SK-N-SH (cell line): ENCODE measurements at regions not wholly inside any gene's neighbourhood (a gene's known extent, or its start where the extent isn't known, plus 50 kb on each side); places are given as distances from the start of the nearest gene placed in this dataset.

Source experiments
- CTCF ChIA-PET: fragments of 300-600, 350-600 bp; formaldehyde crosslinking; extraction: SDS; loops from one replicate; lab custom pipeline; 2021; lab: Yijun Ruan, JAX
- POLR2A ChIA-PET: fragments of 350-600 bp; sonication (Branson Sonifier 250); formaldehyde crosslinking; extraction: SDS; loops from one replicate; lab custom pipeline; 2020; ENCODE audit warnings: antibody characterized with exemption, inconsistent platforms; lab: Yijun Ruan, JAX
- DNase-seq: peaks from one replicate; pipeline ENCODE4 v3.0.0; 2012
- H2AFZ ChIP-seq: fragments of 200-600 bp; sonication (generic); 2 replicates; pipeline ENCODE4 v1.8.1; 2016; ENCODE audit warnings: antibody characterized with exemption, mild to moderate bottlenecking, low read depth
- H3F3A ChIP-seq: fragments of 200-600 bp; sonication (generic); replicated peaks from 2 replicates; pipeline ENCODE3; 2016; ENCODE audit warnings: antibody characterized with exemption, mild to moderate bottlenecking; ENCODE audit not compliant: insufficient read depth
- H3K27ac ChIP-seq, 2 experiments: fragments of 200-500 bp in 1 of 2; fragments of 200-600 bp in 1 of 2; sonication (Bioruptor generic) in 1 of 2; sonication (generic), shearing (Covaris generic) in 1 of 2; 2 replicates each; pipeline versions ENCODE4 v1.5.1 to v1.6.1; 2014 to 2016; ENCODE audit warnings: low read depth in 2 of 2, inconsistent platforms in 1 of 2, low read length in 1 of 2, mild to moderate bottlenecking in 1 of 2, mixed read lengths in 1 of 2
- H3K27me3 ChIP-seq: fragments of 200-600 bp; sonication (generic), shearing (Covaris generic); 2 replicates; pipeline ENCODE4 v1.6.1; 2016; ENCODE audit warnings: mixed run types; ENCODE audit not compliant: insufficient read depth
- H3K36me3 ChIP-seq, 2 experiments: fragments of 200-500 bp in 1 of 2; fragments of 200-600 bp in 1 of 2; sonication (Bioruptor generic) in 1 of 2; sonication (generic) in 1 of 2; replicated peaks in 1 of 2; 2 replicates each; pipeline versions ENCODE3 to v1.5.1; 2014 to 2016; ENCODE audit warnings: low read length in 1 of 2, mild to moderate bottlenecking in 1 of 2; ENCODE audit not compliant: insufficient read depth in 2 of 2, control insufficient read depth in 1 of 2
- H3K4me1 ChIP-seq, 2 experiments: fragments of 200-500 bp in 1 of 2; fragments of 200-600 bp in 1 of 2; sonication (Bioruptor generic) in 1 of 2; sonication (generic), shearing (Covaris generic) in 1 of 2; 2 replicates each; pipeline versions ENCODE4 v1.5.1 to v1.6.1; 2014 to 2016; ENCODE audit warnings: low read depth in 1 of 2, low read length in 1 of 2, mixed run types in 1 of 2; ENCODE audit not compliant: insufficient read depth in 2 of 2, control insufficient read depth in 1 of 2
- H3K4me2 ChIP-seq: fragments of 200-600 bp; sonication (generic), shearing (Covaris generic); 2 replicates; pipeline ENCODE4 v1.6.1; 2017; ENCODE audit warnings: mixed run types
- H3K4me3 ChIP-seq, 2 experiments: fragments of 200-500 bp in 1 of 2; fragments of 200-600 bp in 1 of 2; sonication (Bioruptor generic) in 1 of 2; sonication (generic), shearing (Covaris generic) in 1 of 2; 2 replicates each; pipeline versions ENCODE4 v1.5.1 to v1.8.1; 2014 to 2016; ENCODE audit warnings: low read depth in 2 of 2, inconsistent platforms in 1 of 2, low read length in 1 of 2, mild to moderate bottlenecking in 1 of 2, mixed read lengths in 1 of 2, moderate library complexity in 1 of 2
- H3K79me2 ChIP-seq: fragments of 200-600 bp; sonication (generic); 2 replicates; pipeline ENCODE4 v1.8.1; 2017; ENCODE audit warnings: mild to moderate bottlenecking; ENCODE audit not compliant: insufficient read depth
- H3K9ac ChIP-seq: fragments of 200-600 bp; sonication (generic); 2 replicates; pipeline ENCODE4 v1.6.1; 2017; ENCODE audit warnings: mixed run types
- H3K9me2 ChIP-seq: fragments of 200-600 bp; sonication (generic); 2 replicates; pipeline ENCODE4 v1.6.1; 2017; ENCODE audit warnings: mixed run types
- H3K9me3 ChIP-seq: fragments of 200-600 bp; sonication (generic); 2 replicates; pipeline ENCODE4 v1.6.1; 2017; ENCODE audit warnings: mixed run types, mild to moderate bottlenecking, moderate library complexity
- H4K20me1 ChIP-seq: fragments of 200-600 bp; sonication (generic); 2 replicates; pipeline ENCODE4 v1.6.1; 2017; ENCODE audit warnings: mild to moderate bottlenecking, mixed run types; ENCODE audit not compliant: insufficient read depth
- EP300 ChIP-seq, 2 experiments: IDR thresholded peaks; 2 replicates each; pipeline versions ENCODE4 v1.4.0 to v1.6.1; 2012; ENCODE audit warnings: borderline replicate concordance in 1 of 2, low read depth in 1 of 2, low read length in 1 of 2
- FOSL2 ChIP-seq: IDR thresholded peaks from 2 replicates; pipeline ENCODE4 v1.4.0; 2012; ENCODE audit warnings: low read depth, mild to moderate bottlenecking, moderate library complexity, borderline replicate concordance
- FOXJ3 ChIP-seq: sonication (generic); formaldehyde crosslinking; IDR thresholded peaks from 2 replicates; pipeline ENCODE4 v1.5.1; 2020; ENCODE audit warnings: mild to moderate bottlenecking, missing genetic modification reagents
- GABPA ChIP-seq: IDR thresholded peaks from 2 replicates; pipeline ENCODE4 v1.4.0; 2012; ENCODE audit warnings: low read depth, mild to moderate bottlenecking
- MEF2A ChIP-seq: IDR thresholded peaks from 2 replicates; pipeline ENCODE4 v1.4.0; 2012; ENCODE audit warnings: low read depth, borderline replicate concordance
- NFIC ChIP-seq: IDR thresholded peaks from 2 replicates; pipeline ENCODE4 v1.4.0; 2012; ENCODE audit warnings: borderline replicate concordance
- NRF1 ChIP-seq: IDR thresholded peaks from 2 replicates; pipeline ENCODE4 v1.6.1; 2012; ENCODE audit warnings: low read depth, mild to moderate bottlenecking, low read length
- RCOR1 ChIP-seq: fragments of 150-350 bp; IDR thresholded peaks from 2 replicates; pipeline ENCODE4 v1.6.1; 2017; ENCODE audit warnings: antibody characterized with exemption, low read length
- REST ChIP-seq: IDR thresholded peaks from 2 replicates; pipeline ENCODE4 v1.6.1; 2012; ENCODE audit warnings: mild to moderate bottlenecking, low read depth, low read length, moderate library complexity
- RFX5 ChIP-seq: IDR thresholded peaks from 2 replicates; pipeline ENCODE4 v1.6.1; 2012; ENCODE audit warnings: mild to moderate bottlenecking, improper control_type of control experiment, low read length
- RXRA ChIP-seq: IDR thresholded peaks from 2 replicates; pipeline ENCODE4 v1.4.0; 2012; ENCODE audit warnings: low read depth, mild to moderate bottlenecking, borderline replicate concordance
- SIN3A ChIP-seq: IDR thresholded peaks from 2 replicates; pipeline ENCODE4 v1.6.1; 2012; ENCODE audit warnings: low read depth, mild to moderate bottlenecking, low read length, moderate library complexity, borderline replicate concordance
- SMC3 ChIP-seq: IDR thresholded peaks from 2 replicates; pipeline ENCODE4 v1.6.1; 2012; ENCODE audit warnings: low read depth, low read length, improper control_type of control experiment
- TCF12 ChIP-seq: IDR thresholded peaks from 2 replicates; pipeline ENCODE4 v1.4.0; 2012
- USF1 ChIP-seq: IDR thresholded peaks from 2 replicates; pipeline ENCODE4 v1.4.0; 2012; ENCODE audit warnings: low read depth, borderline replicate concordance
- YY1 ChIP-seq: IDR thresholded peaks from 2 replicates; pipeline ENCODE4 v1.4.0; 2012; ENCODE audit warnings: low read depth, mild to moderate bottlenecking
- WGBS: methylation state at CpG from one replicate; pipeline ENCODE4 v1.1.6; 2017; ENCODE audit warnings: low lambda C conversion rate; 5-methylcytosine and 5-hydroxymethylcytosine counted together
- TF ChIP-seq, protein P1 (sequence below): fragments of 150-350 bp; IDR thresholded peaks from 2 replicates; pipeline ENCODE4 v1.6.1; 2016; ENCODE audit warnings: mild to moderate bottlenecking, low read depth, low read length

DNA sequence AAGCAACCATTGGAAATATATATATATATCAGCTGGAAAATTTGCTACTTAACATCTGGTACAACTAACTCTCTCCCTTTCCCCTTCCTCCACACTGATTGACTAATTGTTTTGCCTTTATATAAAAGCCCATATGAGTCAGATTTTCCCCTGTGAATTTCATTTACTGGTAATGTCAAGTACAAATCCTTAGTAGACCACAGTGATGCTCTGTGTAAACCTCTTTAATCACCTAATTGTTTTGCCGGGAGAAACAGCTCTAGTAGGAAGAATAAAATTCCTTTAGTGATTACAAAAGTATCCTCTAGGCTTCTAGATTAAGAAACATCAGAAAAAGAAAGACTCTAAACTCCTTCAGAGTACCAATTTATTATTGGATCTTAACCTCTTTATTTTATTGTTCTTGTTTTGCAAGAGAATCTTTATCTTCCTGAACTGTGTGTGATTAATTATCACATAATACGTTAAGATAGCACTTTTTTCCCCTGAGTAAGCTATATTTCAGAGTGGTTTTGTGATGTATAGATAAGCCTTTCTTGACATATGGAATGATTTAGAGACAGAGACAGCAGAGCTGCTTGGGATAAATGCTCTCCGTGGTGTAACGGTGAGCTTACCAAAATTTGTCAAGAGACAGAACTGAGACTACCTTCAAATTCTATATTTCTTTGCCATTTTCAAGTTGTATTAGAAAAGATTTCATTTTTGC lies 1606.4 kb upstream of the TENM3 start (continued):
- no peak for TF ChIP-seq REST
- TF ChIP-seq RCOR1 = no peak
- TF ChIP-seq MEF2A = no peak
- no peak for TF ChIP-seq YY1
- TF ChIP-seq RFX5 = no peak

GRCh38 chr4:180637616-180638015 lies 1605.6 kb upstream of the TENM3 start:
- Histone ChIP-seq H3K4me1 (no peaks in the 10 kb centered on the region), H3K4me2 (no peak overlapping the region), H3K9me3 (no peaks in the 10 kb centered on the region), H4K20me1 (no peaks in the 10 kb centered on the region), H3K36me3 (no peaks in the 10 kb centered on the region), H3K27ac (no peak overlapping the region), H3K9ac (no peak overlapping the region), H2AFZ (no peak overlapping the region), H3K9me2 (no peaks in the 10 kb centered on the region)
- WGBS = 9% methylated on average over 5 of the region's 5 CpGs
- CTCF ChIA-PET = interaction anchor here (0.6 to 1.8 kb wide), 2 partner anchors 80 to 188 kb away, joined by 3 to 5 read pairs; no protein-coding TSS in a partner anchor
- TF ChIP-seq NRF1 (no peak), EP300 (IDR thresholded peaks at IDR 0.05; ENCODE audit: borderline replicate concordance in 1 of 2, low read depth in 1 of 2, low read length in 1 of 2) (no peak), USF1 (no peak), RXRA (no peak), FOXJ3 (no peak), NFIC (no peak), SMC3 (no peak), TCF12 (no peak), GABPA (no peak), RFX5 (no peak), MEF2A (no peak), FOSL2 (no peak), SIN3A (no peak)
- TF ChIP-seq, protein P1, sequence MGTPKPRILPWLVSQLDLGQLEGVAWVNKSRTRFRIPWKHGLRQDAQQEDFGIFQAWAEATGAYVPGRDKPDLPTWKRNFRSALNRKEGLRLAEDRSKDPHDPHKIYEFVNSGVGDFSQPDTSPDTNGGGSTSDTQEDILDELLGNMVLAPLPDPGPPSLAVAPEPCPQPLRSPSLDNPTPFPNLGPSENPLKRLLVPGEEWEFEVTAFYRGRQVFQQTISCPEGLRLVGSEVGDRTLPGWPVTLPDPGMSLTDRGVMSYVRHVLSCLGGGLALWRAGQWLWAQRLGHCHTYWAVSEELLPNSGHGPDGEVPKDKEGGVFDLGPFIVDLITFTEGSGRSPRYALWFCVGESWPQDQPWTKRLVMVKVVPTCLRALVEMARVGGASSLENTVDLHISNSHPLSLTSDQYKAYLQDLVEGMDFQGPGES = no peak
- TF ChIP-seq, all 33 proteins: peak for 0
- Histone ChIP-seq H3K79me2 (no peaks in the 10 kb centered on the region), H3F3A (no peaks in the 10 kb centered on the region), H3K4me3 (no peak overlapping the region), H3K27me3 (no peaks in the 10 kb centered on the region; the same call in 1 of the 2 replicates)
- DNase-seq = no peak
- POLR2A ChIA-PET = no interaction called here
